Fibroblast of pulmonary artery (primary cell): ENCODE measurements at regions not wholly inside any gene's neighbourhood (a gene's known extent, or its start where the extent isn't known, plus 50 kb on each side); places are given as distances from the start of the nearest gene placed in this dataset.

Experiments used
- DNase-seq: peaks from one replicate; pipeline ENCODE4 v3.0.0-alpha.2; 2010; ENCODE audit warnings: low read depth
- H3K4me3 ChIP-seq: replicated peaks from 2 replicates; pipeline ENCODE4 v1.5.1; 2011; ENCODE audit warnings: low read depth, mild to moderate bottlenecking, control low read depth, low read length, moderate library complexity
- TF ChIP-seq, protein P1 (sequence below): IDR thresholded peaks from 2 replicates; pipeline ENCODE4 v1.5.1; 2011; ENCODE audit warnings: mild to moderate bottlenecking, control low read depth, low read length, inconsistent platforms; ENCODE audit errors: missing control alignments

DNA sequence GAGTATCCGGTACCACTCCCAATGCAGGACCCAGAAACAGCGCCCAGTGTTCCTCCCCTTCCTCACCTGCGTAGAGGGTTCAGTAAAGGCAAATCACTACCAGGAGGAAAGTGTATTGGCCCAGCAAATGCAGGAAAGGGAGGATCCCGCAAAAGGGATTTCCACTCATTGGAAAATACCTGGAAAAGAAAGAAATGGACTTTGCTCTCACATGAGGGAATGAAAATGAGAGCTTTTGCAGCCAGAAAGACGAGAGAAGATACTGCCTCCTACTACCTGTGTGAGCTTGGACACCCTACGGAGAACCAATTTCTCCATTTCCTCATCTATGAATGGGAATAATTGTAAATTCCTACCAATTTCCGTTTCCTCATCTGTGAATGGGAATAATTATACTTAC lies 184.1 kb upstream of the PPARGC1A start:
- no peak overlapping the region for H3K4me3 ChIP-seq
- no peak for DNase-seq
- TF ChIP-seq, protein P1, sequence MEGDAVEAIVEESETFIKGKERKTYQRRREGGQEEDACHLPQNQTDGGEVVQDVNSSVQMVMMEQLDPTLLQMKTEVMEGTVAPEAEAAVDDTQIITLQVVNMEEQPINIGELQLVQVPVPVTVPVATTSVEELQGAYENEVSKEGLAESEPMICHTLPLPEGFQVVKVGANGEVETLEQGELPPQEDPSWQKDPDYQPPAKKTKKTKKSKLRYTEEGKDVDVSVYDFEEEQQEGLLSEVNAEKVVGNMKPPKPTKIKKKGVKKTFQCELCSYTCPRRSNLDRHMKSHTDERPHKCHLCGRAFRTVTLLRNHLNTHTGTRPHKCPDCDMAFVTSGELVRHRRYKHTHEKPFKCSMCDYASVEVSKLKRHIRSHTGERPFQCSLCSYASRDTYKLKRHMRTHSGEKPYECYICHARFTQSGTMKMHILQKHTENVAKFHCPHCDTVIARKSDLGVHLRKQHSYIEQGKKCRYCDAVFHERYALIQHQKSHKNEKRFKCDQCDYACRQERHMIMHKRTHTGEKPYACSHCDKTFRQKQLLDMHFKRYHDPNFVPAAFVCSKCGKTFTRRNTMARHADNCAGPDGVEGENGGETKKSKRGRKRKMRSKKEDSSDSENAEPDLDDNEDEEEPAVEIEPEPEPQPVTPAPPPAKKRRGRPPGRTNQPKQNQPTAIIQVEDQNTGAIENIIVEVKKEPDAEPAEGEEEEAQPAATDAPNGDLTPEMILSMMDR = no peak

DNA sequence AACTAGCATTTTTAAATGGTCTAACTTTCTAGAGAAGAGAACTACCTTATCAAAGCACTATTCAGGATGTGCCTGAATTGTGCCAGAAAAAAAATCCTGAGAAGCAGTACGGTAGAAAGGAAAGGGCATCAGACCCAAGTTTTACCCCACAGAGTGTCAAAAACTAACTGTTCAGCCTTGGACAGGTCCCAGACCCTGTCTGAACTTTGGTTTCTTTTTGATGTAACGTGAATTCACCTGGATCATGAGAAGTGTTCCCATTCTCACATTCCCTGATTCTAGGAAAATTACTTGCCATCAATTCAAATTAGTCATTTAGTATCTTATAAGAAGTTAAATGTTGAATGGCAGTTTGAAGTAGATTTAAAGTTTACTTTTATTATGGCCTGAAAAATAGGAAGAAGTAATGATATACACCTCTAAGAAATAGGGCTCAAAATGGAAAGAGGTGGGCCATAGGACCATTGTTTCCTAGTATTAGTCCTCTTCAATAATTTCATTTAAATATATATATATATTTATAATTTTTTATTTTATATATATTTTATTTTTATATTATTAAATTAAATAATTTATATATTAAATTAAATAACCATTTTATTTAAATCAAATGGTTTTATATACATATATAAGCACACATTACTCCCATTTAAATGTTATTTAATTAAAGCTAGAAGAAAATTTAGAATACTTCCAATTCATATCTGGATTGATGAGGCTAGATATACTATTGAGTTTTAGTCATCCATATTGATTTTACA lies 181.9 kb upstream of the PPARGC1A start:
- no peak overlapping the region for H3K4me3 ChIP-seq
- DNase-seq = no peak
- TF ChIP-seq, protein P1 = no peak

DNA sequence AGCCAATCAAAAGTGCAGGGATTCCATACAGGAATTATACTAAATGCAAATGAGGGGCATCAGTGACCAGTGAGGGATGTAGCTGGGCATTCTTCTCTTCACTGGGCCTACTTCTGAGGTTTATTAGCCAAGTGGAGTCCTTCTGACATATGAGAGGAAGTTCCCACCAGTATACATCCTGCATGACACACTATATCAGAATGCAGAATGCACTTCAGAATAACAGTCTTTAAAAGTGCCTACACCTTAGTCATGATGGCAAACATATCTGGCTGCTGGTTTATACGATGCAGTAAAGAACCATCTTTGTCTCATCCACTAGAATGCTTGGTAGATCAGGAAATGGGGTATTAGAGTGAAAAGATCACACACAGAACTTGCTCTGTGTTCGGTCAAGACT lies 180.3 kb upstream of the PPARGC1A start:
- TF ChIP-seq, protein P1 = no peak
- peak; percentile 73 for DNase-seq

DNA sequence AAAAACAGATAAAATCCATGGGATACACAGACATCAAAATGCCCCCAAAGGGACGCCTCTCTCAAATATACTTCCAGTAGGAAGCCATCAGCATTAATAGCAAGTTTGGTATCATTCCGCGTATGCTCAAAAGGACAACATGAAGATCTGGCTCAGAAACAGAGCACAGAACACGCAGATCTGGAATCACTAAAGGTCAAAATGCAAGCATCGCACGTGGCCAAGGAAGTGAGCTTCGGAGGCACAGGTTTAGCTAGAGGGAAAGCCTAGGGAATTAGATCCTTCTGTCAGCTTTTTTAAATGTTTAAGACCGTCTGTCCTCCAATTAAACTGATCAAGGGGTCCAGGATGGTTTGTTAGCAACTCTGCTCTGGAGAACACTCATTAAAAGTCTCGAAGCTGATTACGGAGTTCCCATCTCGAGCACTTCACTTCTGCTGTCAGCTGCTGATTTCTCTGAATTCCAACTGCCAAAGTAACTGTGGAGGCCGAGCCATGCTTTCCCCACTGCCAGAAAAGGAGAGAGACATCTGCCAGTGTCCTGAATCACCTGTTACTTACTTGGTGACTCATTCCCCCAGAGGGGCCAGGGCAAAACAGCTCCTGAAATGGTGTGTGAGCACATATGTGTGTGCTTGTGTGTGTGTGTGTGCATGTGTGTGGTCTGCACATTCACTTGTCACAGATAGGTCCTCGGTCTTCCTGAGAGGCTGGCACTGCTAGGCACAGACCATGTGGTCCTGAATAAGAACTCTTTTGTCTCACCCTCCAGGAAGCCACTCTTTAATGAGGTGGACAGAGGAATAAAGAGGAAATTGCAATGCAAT lies 177.7 kb upstream of the PPARGC1A start:
- H3K4me3 ChIP-seq = no peak overlapping the region
- TF ChIP-seq, protein P1 = no peak
- DNase-seq = peak; percentile 35

More for the DNA sequence above, 180.3 kb upstream of the PPARGC1A start:
- no peak overlapping the region for H3K4me3 ChIP-seq

DNA sequence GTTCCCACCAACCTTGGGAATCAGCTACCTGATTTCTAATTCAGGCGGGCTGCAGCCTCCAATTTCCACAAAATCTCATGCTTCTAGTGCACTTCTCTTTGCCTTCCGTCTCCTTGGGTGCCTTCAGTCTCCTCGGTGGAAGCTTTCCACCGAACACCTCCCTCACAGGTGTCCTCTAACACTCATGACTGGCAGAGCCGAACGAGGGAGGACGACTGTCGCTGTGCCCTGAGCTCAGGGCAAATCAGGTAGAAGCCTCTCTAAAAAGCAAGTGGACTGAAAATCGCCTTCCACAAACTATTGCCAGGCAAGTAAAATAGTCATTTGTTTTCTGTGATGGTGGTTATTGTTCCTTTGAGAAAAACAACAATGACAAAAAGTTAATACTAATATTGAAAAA lies 176.1 kb upstream of the PPARGC1A start:
- TF ChIP-seq, protein P1 = no peak
- no peak for DNase-seq
- no peak overlapping the region for H3K4me3 ChIP-seq

DNA sequence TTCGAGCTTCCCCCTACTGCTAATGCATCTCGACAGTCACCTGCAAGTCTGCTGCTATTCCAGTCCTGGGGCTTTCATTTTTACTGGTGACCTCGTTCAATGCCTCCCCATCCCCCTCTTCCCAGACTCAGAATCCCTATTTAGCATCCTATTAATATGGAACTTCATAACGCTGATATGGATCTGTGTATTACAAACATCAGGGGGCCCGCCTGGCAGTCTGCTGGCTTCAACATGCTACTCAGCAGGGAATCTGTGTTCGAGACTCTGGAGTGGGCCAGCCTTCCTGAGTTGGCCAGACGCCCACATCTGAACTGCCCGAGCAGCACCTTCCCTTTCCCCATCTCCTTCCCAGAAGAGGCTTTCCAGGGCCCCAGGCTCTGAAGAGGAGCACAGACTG lies 173.9 kb upstream of the PPARGC1A start:
- no peak for DNase-seq
- TF ChIP-seq, protein P1 = no peak
- H3K4me3 ChIP-seq = no peak overlapping the region
